Stimulated activated naive CD8-positive, alpha-beta T cell treated with anti-CD3 and anti-CD28 coated beads, Interleukin-15, Interleukin-2, amounts not matched to agents 100 ng/mL and 50 ng/mL, for 24 hours (primary cell): ENCODE measurements at regions not wholly inside any gene's neighbourhood (a gene's known extent, or its start where the extent isn't known, plus 50 kb on each side); places are given as distances from the start of the nearest gene placed in this dataset.

Source experiments
- H3K27ac Mint-ChIP-seq: one replicate; pipeline ENCODE4 v1.8.0; 2021; ENCODE audit warnings: mild to moderate bottlenecking, mixed read lengths
- H3K27me3 Mint-ChIP-seq: one replicate; pipeline ENCODE4 v1.8.0; 2021; ENCODE audit warnings: mixed read lengths
- H3K36me3 Mint-ChIP-seq: one replicate; pipeline ENCODE4 v1.8.0; 2021; ENCODE audit warnings: low read depth, mixed read lengths
- H3K4me1 Mint-ChIP-seq: one replicate; pipeline ENCODE4 v1.8.0; 2021; ENCODE audit warnings: low read depth, mixed read lengths
- H3K4me3 Mint-ChIP-seq: one replicate; pipeline ENCODE4 v1.8.0; 2021; ENCODE audit warnings: mild to moderate bottlenecking, mixed read lengths
- H3K9me3 Mint-ChIP-seq: one replicate; pipeline ENCODE4 v1.8.0; 2021; ENCODE audit warnings: mixed read lengths

- H3K4me3 Mint-ChIP-seq, result no peak overlapping the region
- no peaks in the 10 kb centered on the region for H3K36me3 Mint-ChIP-seq
- no peak overlapping the region for H3K27ac Mint-ChIP-seq
- H3K27me3 Mint-ChIP-seq, result no peaks in the 10 kb centered on the region
- no peaks in the 10 kb centered on the region for H3K4me1 Mint-ChIP-seq
- no peaks in the 10 kb centered on the region for H3K9me3 Mint-ChIP-seq
These were observed 448.9 kb downstream of the MED10 start for GRCh38 chr5:5929291-5930020.

GRCh38 chr5:5925191-5925590, 453.2 kb downstream of the MED10 start:
- no peaks in the 10 kb centered on the region for H3K27me3 Mint-ChIP-seq
- no peak overlapping the region for H3K27ac Mint-ChIP-seq
- no peaks in the 10 kb centered on the region for H3K4me1 Mint-ChIP-seq
- no peak overlapping the region for H3K4me3 Mint-ChIP-seq
- H3K36me3 Mint-ChIP-seq, result no peaks in the 10 kb centered on the region
- H3K9me3 Mint-ChIP-seq, result no peaks in the 10 kb centered on the region

- H3K4me3 Mint-ChIP-seq, result no peak overlapping the region
- no peaks in the 10 kb centered on the region for H3K27me3 Mint-ChIP-seq
- H3K9me3 Mint-ChIP-seq, result no peaks in the 10 kb centered on the region
- H3K27ac Mint-ChIP-seq, result no peak overlapping the region
- no peaks in the 10 kb centered on the region for H3K4me1 Mint-ChIP-seq
- H3K36me3 Mint-ChIP-seq, result no peaks in the 10 kb centered on the region
These were observed 458.9 kb downstream of the MED10 start for GRCh38 chr5:5919411-5919810.

GRCh38 chr5:5906778-5907177, 471.6 kb downstream of the MED10 start:
- H3K9me3 Mint-ChIP-seq, result peaks cover 5% of the 10 kb centered on the region
- no peaks in the 10 kb centered on the region for H3K36me3 Mint-ChIP-seq
- no peak overlapping the region for H3K4me3 Mint-ChIP-seq
- peaks cover 3% of the 10 kb centered on the region for H3K27me3 Mint-ChIP-seq
- H3K4me1 Mint-ChIP-seq, result no peaks in the 10 kb centered on the region
- no peak overlapping the region for H3K27ac Mint-ChIP-seq

GRCh38 chr5:5905186-5905585, 473.2 kb downstream of the MED10 start:
- Mint-ChIP-seq H3K9me3 (peaks cover 8% of the 10 kb centered on the region), H3K4me1 (no peaks in the 10 kb centered on the region), H3K27ac (no peak overlapping the region), H3K36me3 (no peaks in the 10 kb centered on the region), H3K27me3 (peaks cover 3% of the 10 kb centered on the region), H3K4me3 (no peak overlapping the region)

- Mint-ChIP-seq H3K4me1 (no peaks in the 10 kb centered on the region), H3K27me3 (peaks cover 3% of the 10 kb centered on the region), H3K36me3 (no peaks in the 10 kb centered on the region), H3K27ac (no peak overlapping the region), H3K9me3 (peaks cover 8% of the 10 kb centered on the region), H3K4me3 (no peak overlapping the region)
These were observed 474.2 kb downstream of the MED10 start for GRCh38 chr5:5904113-5904512.

- Mint-ChIP-seq H3K4me1 (no peaks in the 10 kb centered on the region), H3K9me3 (peaks cover 8% of the 10 kb centered on the region), H3K27me3 (peaks cover 3% of the 10 kb centered on the region), H3K27ac (no peak overlapping the region), H3K4me3 (no peak overlapping the region), H3K36me3 (no peaks in the 10 kb centered on the region)
These were observed 475.4 kb downstream of the MED10 start for GRCh38 chr5:5902678-5903646.

- no peak overlapping the region for H3K27ac Mint-ChIP-seq
- H3K4me1 Mint-ChIP-seq, result no peaks in the 10 kb centered on the region
- no peaks in the 10 kb centered on the region for H3K36me3 Mint-ChIP-seq
- H3K4me3 Mint-ChIP-seq, result no peak overlapping the region
- peaks cover 8% of the 10 kb centered on the region for H3K9me3 Mint-ChIP-seq
- H3K27me3 Mint-ChIP-seq, result no peaks in the 10 kb centered on the region
These were observed 477.9 kb downstream of the ICE1 start for GRCh38 chr5:5900350-5900749.

GRCh38 chr5:5899716-5900115, 477.2 kb downstream of the ICE1 start:
- H3K27ac Mint-ChIP-seq, result no peak overlapping the region
- no peak overlapping the region for H3K4me3 Mint-ChIP-seq
- no peaks in the 10 kb centered on the region for H3K36me3 Mint-ChIP-seq
- H3K4me1 Mint-ChIP-seq, result no peaks in the 10 kb centered on the region
- H3K27me3 Mint-ChIP-seq, result no peaks in the 10 kb centered on the region
- H3K9me3 Mint-ChIP-seq, result peaks cover 8% of the 10 kb centered on the region

GRCh38 chr5:5888284-5888683, 465.8 kb downstream of the ICE1 start:
- no peaks in the 10 kb centered on the region for H3K9me3 Mint-ChIP-seq
- H3K36me3 Mint-ChIP-seq, result no peaks in the 10 kb centered on the region
- H3K27me3 Mint-ChIP-seq, result peaks cover 22% of the 10 kb centered on the region
- no peak overlapping the region for H3K27ac Mint-ChIP-seq
- H3K4me1 Mint-ChIP-seq, result no peaks in the 10 kb centered on the region
- no peak overlapping the region for H3K4me3 Mint-ChIP-seq

GRCh38 chr5:5887833-5888232, 465.4 kb downstream of the ICE1 start:
- H3K27ac Mint-ChIP-seq, result no peak overlapping the region
- no peaks in the 10 kb centered on the region for H3K9me3 Mint-ChIP-seq
- no peaks in the 10 kb centered on the region for H3K4me1 Mint-ChIP-seq
- no peak overlapping the region for H3K4me3 Mint-ChIP-seq
- peaks cover 22% of the 10 kb centered on the region for H3K27me3 Mint-ChIP-seq
- H3K36me3 Mint-ChIP-seq, result no peaks in the 10 kb centered on the region

GRCh38 chr5:5886812-5887486, 464.5 kb downstream of the ICE1 start:
- H3K4me1 Mint-ChIP-seq, result no peaks in the 10 kb centered on the region
- peaks cover 22% of the 10 kb centered on the region for H3K27me3 Mint-ChIP-seq
- no peaks in the 10 kb centered on the region for H3K36me3 Mint-ChIP-seq
- no peak overlapping the region for H3K4me3 Mint-ChIP-seq
- H3K27ac Mint-ChIP-seq, result no peak overlapping the region
- H3K9me3 Mint-ChIP-seq, result no peaks in the 10 kb centered on the region

GRCh38 chr5:5886353-5886752, 463.9 kb downstream of the ICE1 start:
- H3K36me3 Mint-ChIP-seq, result no peaks in the 10 kb centered on the region
- no peaks in the 10 kb centered on the region for H3K9me3 Mint-ChIP-seq
- no peaks in the 10 kb centered on the region for H3K4me1 Mint-ChIP-seq
- no peak overlapping the region for H3K27ac Mint-ChIP-seq
- H3K27me3 Mint-ChIP-seq, result peaks cover 22% of the 10 kb centered on the region
- H3K4me3 Mint-ChIP-seq, result no peak overlapping the region

GRCh38 chr5:5885782-5886181, 463.3 kb downstream of the ICE1 start:
- Mint-ChIP-seq H3K4me1 (no peaks in the 10 kb centered on the region), H3K27ac (no peak overlapping the region), H3K4me3 (no peak overlapping the region), H3K36me3 (no peaks in the 10 kb centered on the region), H3K9me3 (no peaks in the 10 kb centered on the region), H3K27me3 (peaks cover 20% of the 10 kb centered on the region)

- Mint-ChIP-seq H3K9me3 (no peaks in the 10 kb centered on the region), H3K4me1 (no peaks in the 10 kb centered on the region), H3K36me3 (no peaks in the 10 kb centered on the region), H3K4me3 (no peak overlapping the region), H3K27ac (no peak overlapping the region), H3K27me3 (peaks cover 22% of the 10 kb centered on the region)
These were observed 462.1 kb downstream of the ICE1 start for GRCh38 chr5:5884593-5884992.
